Fibroblast of upper back skin (primary cell): ENCODE measurements at regions not wholly inside any gene's neighbourhood (a gene's known extent, or its start where the extent isn't known, plus 50 kb on each side); places are given as distances from the start of the nearest gene placed in this dataset.
"Not testable (repeated sequence)": the region's sequence is repeated elsewhere in the genome, so short reads cannot be mapped to it uniquely, and the experiment has no call there.

Experiments used
- DNase-seq: peaks from one replicate; pipeline ENCODE4 v3.0.0-alpha.2; 2013

DNA sequence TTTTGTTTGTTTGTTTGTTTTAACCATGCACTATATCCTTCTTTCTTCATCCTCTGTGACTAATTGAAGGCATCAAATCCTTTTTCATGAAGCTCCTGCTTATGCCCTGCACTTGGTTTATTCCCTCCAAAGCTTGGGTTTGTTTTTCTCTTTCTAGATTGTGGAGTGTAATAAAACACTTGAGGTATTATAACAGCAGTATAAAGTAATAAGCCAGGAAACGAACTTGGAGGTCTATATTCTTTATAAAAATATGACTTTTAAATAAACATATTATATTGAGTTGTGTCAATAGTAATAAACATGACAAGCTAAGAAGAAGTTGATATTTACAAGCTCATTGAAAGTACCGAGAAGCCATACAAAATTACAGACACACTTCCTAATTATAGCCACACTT is 659.4 kb downstream of the RFPL4B start:
- DNase-seq: no peak

DNA sequence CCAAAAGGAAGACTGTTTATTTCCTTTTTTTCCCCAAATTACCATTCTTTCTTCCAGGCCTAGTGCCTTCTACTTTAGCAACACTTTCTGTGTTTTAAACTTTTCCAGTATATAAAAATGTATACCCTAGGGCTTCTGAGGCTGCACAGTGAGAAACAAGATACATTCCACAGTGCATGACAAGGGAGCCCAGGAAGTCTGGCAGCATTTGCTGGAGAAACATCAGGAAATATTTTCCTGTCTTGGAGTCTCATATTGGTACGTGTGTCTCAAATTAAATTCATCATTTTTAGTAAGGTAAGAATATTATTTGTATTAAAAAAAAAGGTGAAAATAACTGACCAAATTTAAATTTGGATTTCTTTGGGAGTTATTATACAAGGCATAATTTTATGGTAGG is 662.6 kb downstream of the RFPL4B start:
- DNase-seq: peak; percentile 83

DNA sequence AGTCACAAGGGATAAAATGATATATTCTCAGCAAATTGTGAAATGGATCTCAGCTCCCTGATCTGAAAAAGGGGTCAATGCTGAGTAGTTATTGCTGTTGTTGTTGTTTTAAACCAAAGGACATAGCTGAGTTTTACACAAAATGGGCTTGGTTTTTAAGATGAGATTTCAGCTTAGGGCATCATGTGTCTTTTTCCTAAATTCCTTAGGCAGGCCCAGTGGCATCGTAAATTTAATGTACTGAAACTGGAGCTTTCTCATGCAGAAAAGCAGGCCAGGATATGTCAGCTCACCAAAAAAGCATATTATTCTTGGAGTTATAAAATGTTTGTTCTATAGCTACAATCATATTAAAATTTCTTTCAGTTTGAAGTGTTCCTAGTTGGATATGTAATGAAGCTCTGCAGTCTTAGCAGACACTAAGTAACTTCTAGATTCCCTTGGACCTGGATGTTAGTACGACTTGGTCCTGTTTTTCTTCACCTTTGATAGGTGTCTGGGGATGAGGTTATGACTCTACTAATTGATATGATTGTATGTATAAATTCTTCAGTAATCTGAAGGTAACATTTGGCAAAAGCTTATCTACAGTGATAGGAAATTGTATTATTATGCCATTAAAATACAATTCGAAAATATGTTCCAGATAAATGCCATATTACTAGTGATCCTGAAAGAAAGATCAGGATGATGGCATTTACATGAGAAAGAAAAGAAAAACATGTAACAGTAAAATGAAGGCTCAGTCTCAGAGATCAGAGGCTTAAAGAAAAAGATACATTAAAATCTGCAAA is 663.3 kb downstream of the RFPL4B start:
- no peak for DNase-seq

DNA sequence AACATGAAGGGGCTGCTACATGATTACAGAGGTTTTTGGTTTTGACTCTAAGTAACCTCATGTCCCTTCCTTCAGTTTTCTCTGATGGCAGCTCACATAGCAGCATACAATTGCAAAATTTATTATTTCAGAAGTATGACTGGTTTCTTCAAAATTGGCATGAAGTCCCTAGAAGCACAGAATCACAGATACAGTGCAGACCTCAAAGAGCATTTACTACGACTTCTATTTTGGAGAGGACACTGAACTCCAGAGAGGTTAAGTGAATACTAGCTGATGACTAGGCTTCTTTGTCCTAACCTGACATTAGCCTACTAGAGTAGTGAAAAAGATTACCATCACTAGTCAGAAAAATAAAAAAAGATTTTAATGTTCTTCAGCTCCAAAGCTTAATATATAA is 664.3 kb downstream of the RFPL4B start:
- peak; percentile 48 for DNase-seq

DNA sequence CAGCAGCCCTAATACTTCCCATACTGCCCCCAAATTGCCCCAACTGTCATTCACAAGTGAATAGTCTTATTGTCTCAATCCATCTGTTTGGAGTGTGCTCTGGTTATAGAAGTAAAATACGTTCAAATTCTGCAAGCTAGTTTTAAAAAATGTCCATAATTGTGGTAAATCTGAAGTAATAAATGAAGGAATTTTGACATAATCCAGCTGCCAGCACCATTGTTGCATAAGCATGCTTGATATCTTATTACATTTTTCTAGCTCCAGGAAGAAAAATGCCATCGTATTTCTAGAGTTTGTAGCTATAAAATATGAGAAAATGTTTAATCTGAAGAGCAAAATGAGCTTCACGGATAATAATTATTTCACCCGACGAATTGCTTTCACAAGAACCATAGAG is 664.7 kb downstream of the RFPL4B start:
- peak; percentile 86 for DNase-seq

DNA sequence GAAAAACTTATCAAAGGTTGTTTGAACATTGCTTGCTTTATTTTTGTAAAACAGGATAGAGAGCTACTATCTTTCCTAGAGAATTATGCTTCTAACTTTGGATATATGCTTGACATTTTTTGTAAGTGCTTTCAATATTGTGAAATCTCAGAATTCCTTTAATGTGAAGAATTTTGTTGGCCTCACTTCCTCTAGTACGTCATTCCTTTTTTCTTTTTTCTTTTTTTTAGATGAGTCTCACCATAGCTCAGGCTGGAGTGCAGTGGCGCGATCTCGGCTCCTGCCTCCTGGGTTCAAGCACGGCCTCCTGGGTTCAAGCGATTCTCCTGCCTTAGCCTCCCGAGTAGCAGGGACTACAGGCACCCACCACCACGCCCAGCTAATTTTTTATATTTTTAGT is 668.1 kb downstream of the RFPL4B start:
- DNase-seq: peak; percentile 83

DNA sequence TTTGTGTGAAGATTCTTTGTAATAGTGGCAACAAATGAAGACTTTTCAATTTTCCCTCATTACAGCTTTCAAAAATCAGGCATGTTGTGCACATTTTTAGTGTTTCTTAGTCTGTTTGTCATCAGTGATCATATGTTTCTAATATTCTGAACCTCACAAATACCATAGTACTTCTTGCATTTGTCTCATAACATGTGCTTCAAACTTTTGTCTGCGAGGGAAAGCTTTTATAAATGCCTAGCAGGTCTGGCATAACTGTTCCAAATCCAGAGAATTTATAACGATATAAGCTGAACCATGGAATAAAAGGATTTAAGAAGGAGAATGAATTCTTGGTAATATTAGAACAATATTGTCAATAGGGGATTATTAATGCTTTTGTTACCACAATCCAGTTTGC is 670.2 kb downstream of the RFPL4B start:
- peak; percentile 63 for DNase-seq

DNA sequence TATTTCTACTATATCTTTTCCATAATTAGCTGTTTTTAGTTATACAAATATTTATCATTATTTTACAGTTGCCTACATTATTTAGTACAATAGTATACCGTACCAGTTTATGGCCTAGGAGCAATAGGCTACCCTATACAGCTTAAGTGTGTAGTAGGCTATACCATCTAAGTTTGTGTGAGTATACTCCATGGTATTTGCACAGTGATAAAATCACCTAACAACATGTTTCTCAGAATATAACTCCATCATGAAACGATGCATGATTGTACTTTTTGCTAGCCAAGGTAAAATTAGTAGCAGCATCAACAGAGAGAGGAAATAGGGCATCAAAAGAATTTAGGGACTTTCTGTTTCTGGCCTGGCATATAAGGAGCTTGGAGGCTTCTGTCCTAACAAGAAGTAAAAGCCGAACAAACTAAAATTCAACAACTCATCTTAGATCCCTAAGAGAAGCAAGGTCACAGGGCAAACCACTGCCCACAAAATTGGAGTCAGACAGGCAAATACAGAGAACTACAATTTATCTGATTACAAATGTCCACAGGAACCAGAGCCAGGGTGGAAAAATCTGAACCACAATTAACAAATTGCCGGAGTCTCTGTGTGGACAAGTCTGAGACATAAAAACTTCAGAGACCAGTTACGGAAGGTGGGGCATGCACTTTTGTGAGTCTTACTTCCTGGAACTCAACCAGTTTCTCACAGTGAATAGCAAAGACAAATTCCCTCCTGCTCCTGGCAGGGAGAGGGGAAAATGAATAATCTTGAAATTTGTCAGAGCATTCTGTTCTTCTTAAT is 671.4 kb downstream of the RFPL4B start:
- peak; percentile 98 for DNase-seq

DNA sequence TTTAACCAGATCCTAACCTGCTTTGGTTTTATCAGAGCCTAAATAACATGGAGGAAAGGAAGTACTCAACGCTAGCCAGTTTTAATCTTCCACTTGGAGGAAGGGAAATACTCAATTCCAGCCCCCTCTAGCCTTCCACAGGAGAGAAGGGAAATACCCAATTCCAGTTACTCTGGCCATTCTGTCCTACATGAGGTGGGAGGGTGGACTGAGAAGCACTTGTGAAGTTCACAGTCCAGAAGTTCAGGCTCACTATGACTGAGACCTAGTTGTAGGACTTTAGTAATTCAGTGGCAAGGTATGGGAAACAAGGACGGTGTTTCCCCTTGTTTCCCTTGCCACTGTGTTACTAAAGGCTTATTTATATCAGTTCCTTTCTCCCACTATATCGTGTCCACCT is 672.0 kb downstream of the RFPL4B start:
- DNase-seq: no peak

DNA sequence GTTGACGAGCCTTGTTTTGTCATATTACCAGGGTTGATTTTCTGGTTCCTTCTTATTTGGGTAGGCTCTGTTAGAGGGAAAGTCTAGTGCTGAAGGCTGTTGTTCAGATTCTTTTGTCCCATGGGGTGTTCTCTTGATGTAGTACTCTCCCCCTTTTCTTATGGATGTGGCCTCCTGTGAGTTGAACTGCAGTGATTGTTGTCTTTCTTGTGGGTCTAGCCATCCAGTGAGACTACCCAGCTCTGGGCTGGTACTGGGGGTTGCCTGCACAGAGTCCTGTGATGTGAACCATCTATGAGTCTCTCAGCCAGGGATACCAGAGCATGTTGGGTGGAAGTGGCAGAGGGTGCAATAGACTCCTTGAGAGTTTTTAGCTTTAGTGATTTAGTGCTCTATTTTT is 680.6 kb downstream of the RFPL4B start:
- DNase-seq: no peak

DNA sequence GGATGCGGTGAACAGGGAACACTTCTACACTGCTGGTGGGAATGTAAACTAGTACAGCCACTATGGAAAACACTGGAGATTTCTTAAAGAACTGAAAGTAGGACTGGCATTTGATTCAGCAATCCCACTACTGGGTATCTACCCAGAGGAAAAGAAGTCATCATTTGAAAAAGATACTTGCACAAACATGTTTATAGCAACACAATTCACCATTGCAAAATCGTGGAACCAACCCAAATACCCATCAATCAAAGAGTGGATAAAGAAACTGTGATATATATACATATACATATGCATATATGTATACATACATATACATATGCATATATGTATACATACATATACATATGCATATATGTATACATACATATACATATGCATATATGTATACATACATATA is 682.0 kb downstream of the RFPL4B start:
- DNase-seq: not testable (repeated sequence)

DNA sequence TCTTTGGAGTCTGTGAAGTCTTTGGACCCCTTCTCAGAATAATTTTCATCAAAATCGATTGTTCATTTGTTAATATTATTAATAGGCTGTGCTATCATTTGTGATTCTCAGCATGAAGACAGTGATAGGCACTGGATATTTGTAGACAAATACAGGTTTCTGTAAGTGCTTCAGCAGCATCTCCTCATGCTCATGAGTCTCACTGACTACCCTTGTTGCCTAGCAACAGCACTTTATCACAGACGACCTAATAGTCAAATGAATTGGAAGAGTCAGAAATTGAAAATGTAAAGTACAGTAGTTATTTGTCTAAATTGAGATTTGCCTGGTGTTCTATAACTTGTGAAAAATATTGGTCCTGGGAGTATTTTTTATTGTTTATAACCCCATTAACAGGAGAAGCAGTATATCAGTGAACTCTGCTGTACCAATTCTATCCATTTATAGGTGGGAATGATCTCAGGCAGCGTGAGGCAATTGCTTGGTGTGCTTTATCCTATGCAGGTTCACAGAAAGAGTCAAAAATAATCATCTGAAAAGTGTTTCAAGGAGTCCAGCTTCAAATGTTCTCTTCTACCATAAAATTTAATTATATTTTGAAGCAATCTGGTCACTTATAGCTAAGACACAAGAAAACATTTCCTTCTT is 684.6 kb downstream of the RFPL4B start:
- DNase-seq: no peak

DNA sequence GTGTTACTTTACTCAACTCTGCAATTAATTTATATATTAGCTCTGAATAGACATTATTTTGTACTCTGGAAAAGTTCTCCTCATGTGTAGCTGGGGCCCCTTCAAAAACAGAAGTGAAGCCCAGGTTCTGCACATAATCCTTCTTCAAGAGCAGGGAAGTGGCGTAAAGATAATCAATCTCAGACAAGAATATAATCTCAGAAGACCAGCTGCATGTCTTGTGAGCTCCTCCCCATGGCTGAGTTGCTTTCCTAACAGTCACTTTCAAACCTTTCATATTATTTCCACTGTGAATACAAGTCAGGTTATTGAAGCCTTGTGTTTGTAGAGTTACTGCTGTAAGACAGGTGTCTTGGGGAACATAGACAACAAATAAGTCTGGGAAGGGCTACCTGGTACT is 691.9 kb downstream of the RFPL4B start:
- no peak for DNase-seq

DNA sequence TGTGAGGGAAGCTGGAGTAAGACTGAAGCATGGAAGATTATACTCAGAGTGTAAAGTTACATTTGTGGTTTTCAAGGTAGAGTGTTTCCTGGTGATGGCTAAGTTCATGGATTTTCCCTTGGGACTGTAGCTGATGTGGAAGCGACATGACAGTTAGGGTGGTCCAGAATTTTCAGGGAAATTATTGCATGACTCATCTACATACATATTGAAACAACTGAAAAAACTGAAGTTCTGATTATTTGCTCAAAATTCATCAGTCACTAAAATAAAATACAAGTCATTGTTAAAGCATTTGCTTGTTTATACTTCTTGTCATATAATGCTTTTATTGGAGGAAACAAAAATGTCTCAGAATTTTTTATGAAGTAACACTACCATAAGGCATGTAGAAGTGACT is 700.0 kb downstream of the RFPL4B start:
- peak; percentile 94 for DNase-seq

DNA sequence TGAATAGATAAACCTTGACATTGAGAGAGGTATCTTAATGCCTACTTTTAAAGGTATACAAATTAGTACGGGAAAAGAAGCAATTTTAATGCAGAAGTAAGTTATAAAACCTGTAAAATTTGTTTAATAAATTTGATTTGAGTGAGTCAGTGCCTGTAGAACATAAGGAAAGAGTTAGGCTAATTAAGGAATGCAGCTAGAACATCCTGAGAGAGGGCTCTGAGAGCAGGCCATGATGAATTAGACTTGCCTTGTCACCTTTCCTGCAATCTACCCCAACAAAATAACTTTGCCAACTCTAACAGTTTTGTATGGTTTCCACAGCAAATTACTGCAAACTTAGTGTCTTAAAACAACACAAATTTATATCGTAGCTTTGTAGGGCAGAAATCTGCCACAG is 700.8 kb downstream of the RFPL4B start:
- DNase-seq: peak; percentile 73

DNA sequence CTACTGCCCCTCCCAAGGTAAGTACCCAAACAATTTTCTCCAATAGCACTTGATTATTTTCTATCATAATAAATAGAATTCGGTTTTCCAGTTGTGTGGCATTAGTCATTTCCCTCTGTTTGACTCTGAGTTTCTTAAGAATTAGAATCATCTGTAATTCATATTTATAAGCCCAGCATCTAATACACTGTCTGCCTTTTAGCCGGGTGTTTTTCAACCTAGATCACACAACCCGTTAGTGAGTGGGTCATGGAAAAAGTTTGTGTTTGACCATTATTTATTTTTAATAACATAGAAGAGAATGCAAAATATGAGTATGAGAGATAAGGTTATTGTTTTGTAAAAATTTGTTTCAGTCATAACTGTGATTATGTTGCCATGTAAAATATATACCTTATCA is 701.6 kb downstream of the RFPL4B start:
- peak; percentile 42 for DNase-seq

DNA sequence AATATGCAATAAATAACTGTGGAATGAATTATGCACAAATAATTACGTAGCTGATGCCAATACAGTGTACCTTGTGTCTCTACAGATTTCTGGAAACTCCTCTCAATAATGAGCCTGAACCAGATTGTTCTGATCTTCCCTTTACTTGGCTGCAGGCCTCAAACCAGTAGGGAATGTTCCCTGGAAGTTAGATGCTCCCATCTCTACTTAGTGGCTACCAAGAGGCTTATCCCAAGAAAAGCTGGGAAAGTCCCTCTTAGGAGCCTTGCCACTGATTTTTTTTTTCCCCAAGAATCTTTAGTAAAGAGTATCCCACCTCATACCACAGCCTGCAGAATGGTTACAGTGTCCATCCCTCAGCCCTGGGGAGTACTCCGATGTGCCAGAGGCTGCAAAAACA is 702.1 kb downstream of the RFPL4B start:
- DNase-seq: peak; percentile 75

DNA sequence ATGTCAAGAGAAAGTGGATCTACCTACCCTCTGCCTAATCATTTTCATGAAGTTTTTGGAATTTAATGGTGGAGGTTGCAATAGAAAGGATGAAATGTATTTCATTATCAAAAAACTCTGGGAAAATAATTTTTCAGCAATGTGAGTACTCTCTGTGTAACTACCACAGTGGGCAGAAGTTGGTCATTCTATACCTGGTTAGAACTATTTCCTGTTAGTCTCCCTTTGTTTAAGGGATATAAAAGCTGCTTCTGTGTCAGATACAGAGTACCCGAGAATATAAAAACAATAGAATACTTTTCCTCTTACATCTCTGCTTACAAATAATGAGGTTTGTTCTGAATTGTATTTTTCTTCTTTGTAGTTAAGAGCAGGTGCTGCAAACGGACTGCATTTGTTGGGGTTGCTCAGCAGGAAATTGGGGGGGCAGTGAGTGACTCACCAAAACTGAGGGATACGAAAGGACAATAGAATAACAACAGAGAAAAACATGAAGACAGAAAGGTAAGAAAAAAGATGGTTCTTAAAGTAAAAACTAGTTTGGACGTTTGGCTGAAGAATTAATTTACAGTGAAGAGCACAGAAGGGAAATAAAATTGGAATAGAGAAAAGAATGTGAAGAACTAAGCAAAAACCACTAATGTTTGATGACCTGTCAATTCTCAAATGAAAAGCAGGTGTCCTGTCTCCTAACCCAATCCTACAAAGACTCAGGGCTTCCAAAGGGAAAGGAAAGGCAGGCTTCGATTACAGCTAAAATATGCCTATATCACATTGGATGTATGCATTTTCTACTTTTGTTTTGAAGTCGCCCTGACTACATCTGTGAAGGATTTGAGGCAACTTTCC is 703.1 kb downstream of the RFPL4B start:
- DNase-seq: peak; percentile 93

DNA sequence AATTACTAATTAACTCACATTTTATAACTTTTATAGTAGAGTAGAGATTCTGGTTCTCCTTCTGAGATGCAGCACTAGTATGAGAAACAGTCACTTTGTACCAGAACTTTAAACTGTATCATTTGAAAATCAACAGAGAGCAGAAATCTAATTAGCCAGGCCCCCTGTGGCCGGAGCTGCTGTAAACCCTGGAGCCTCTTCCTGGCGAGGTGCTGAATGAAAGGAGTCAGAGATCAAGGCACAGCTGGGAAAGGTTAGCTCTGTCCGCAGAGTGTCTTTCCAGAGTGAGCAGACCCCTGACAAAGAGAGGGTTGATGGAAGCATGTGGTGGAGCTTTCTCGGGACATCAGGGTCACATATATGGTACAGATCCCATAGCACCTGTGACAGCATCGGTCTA is 703.8 kb downstream of the RFPL4B start:
- DNase-seq: peak; percentile 32

DNA sequence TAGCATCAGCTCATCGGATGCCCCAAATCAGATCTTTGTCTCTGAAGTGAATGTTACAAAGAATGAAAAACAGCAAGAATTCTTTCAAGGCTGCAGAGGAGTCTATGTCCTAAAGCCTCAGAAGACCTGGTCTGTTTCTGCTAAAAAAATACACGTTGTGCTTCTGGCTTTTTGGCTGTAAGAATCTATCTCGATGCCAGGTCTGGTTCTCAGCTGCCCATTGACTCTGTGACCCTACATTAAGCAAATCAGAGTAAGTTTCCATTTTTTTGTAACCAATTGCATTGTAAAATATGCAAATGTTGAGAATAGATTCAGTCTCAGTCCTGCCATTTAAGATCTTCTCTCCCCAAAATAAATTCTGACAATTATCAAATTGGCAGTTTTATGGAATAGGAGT is 705.4 kb downstream of the RFPL4B start:
- no peak for DNase-seq

DNA sequence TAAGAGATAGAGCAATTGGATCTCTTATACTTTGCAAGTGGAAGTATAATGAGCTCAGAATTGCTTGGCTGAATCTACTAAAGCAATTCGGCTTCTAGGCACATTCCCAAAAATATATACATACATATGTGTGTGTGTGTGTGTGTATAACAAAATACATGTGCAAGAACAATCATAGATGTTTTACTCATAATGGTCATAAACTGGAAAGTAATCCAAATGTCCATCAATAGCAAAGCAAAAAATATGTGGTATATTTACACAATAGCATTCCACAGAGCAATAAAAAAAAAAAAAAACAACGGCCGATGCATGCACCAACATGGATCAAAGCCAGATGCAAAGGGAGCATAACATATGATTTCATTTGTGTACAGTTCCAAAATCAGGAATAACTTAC is 707.9 kb downstream of the RFPL4B start:
- peak; percentile 57 for DNase-seq

DNA sequence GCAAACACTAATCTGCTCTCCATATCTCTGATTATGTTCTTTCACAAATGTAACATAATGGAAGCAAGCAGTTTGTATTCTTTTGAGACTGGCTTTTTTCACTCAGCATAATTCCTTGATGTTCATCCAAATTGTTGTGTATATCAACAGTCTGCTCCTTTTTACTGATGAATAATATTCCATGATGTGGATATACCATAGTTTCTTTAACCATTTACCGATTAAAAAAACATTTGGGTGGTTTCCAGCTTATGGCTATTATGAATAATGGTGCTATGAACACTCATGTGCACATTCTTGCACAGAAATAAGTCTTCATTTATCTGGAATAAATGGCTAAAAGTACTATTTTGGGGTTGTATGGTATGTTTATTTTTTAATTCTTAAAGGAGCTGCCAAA is 708.9 kb downstream of the RFPL4B start:
- DNase-seq: no peak

DNA sequence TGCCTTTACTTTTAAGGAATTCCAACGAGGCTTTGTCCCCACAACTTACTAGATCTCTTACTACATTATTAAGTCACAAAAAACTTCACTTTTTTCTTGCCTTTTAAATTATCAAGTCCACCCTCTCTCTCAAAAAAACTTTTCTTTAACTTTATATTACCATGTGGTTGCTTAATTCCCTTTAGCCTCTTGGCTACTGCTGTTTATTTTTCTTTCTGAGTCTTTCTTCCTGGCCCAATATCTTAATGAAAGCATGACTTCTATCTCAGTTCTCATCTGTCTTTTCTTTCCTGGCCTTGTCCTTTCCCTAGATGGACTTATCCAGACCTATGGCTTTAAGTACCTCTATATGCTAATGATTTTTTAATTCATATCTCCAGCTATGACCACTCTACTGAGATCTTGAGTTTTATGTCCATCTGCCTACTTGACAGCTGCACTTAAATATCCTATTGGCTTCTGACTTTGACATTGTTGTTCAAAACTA is 710.5 kb downstream of the RFPL4B start:
- DNase-seq: no peak
